ENCODE measurements at regions not wholly inside any gene's neighbourhood (a gene's known extent, or its start where the extent isn't known, plus 50 kb on each side); places are given as distances from the start of the nearest gene placed in this dataset.

- no peak for TF ChIP-seq ZFX (IDR thresholded peaks at IDR 0.05)
- TF ChIP-seq CTCF (conservative IDR thresholded peaks at IDR 0.05) = no peak
- no peak overlapping the region for H3K27ac ChIP-seq
These were observed 51.3 kb upstream of the IVNS1ABP start for GRCh38 chr1:185368313-185368855.

- TF ChIP-seq CTCF (conservative IDR thresholded peaks at IDR 0.05) (no peak), ZFX (IDR thresholded peaks at IDR 0.05) (no peak)
These were observed 50.2 kb upstream of the IVNS1ABP start for GRCh38 chr1:185367218-185367617.

More at GRCh38 chr1:185367218-185367617, 50.2 kb upstream of the IVNS1ABP start:
- no peak overlapping the region for H3K27ac ChIP-seq

Data from C4-2B (cell line).